Memory B cell (primary cell): ENCODE measurements at regions not wholly inside any gene's neighbourhood (a gene's known extent, or its start where the extent isn't known, plus 50 kb on each side); places are given as distances from the start of the nearest gene placed in this dataset.
"Not testable (repeated sequence)": the region's sequence is repeated elsewhere in the genome, so short reads cannot be mapped to it uniquely, and the experiment has no call there.

Source experiments
- ATAC-seq: fragments of 150-1000 bp; cut with Tn5 transposase; 2 replicates; pipeline ENCODE4 v1.10.0; 2021; ENCODE audit warnings: low read depth, mild to moderate bottlenecking, moderate library complexity
- DNase-seq, 2 donors: peaks; one replicate each; pipeline ENCODE4 v3.0.0; 2022; ENCODE audit warnings: low spot score in 2 of 2
- H3K27ac Mint-ChIP-seq: one replicate; pipeline ENCODE4 v1.8.0; 2022; ENCODE audit warnings: mild to moderate bottlenecking, moderate library complexity, mixed read lengths
- H3K27me3 Mint-ChIP-seq: one replicate; pipeline ENCODE4 v1.8.0; 2022; ENCODE audit warnings: mixed read lengths
- H3K36me3 Mint-ChIP-seq: one replicate; pipeline ENCODE4 v1.8.0; 2022; ENCODE audit warnings: mild to moderate bottlenecking, mixed read lengths
- H3K4me1 Mint-ChIP-seq: one replicate; pipeline ENCODE4 v1.8.0; 2022; ENCODE audit warnings: mixed read lengths
- H3K4me3 Mint-ChIP-seq: one replicate; pipeline ENCODE4 v1.8.0; 2022; ENCODE audit warnings: mild to moderate bottlenecking, moderate library complexity, mixed read lengths
- H3K9me3 Mint-ChIP-seq: one replicate; pipeline ENCODE4 v1.8.0; 2022; ENCODE audit warnings: mixed read lengths

- no peaks in the 10 kb centered on the region for H3K36me3 Mint-ChIP-seq
- H3K27ac Mint-ChIP-seq: no peak overlapping the region
- no peaks in the 10 kb centered on the region for H3K9me3 Mint-ChIP-seq
- no peak overlapping the region for H3K4me3 Mint-ChIP-seq
- ATAC-seq: no peak
- no peaks in the 10 kb centered on the region for H3K27me3 Mint-ChIP-seq
- no peak for DNase-seq
- no peaks in the 10 kb centered on the region for H3K4me1 Mint-ChIP-seq
Measured at GRCh38 chr2:19169134-19169768, 189.2 kb downstream of the OSR1 start.

DNA sequence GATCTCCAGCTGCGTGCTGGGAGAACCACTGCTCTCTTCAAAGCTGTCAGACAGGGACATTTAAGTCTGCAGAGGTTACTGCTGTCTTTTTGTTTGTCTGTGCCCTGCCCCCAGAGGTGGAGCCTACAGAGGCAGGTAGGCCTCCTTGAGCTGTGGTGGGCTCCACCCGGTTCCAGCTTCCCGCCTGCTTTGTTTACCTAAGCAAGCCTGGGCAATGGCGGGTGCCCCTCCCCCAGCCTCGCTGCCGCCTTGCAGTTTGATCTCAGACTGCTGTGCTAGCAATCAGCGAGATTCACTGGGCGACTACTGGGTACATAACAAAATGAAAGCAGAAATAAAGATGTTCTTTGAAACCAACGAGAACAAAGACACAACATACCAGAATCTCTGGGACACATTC, 194.3 kb downstream of the OSR1 start:
- not testable (repeated sequence) for DNase-seq

GRCh38 chr2:19158896-19159295, 199.5 kb downstream of the OSR1 start:
- no peaks in the 10 kb centered on the region for H3K27me3 Mint-ChIP-seq
- H3K27ac Mint-ChIP-seq: no peak overlapping the region
- H3K36me3 Mint-ChIP-seq: no peaks in the 10 kb centered on the region
- ATAC-seq: no peak
- H3K4me3 Mint-ChIP-seq: no peak overlapping the region
- no peak for DNase-seq
- H3K4me1 Mint-ChIP-seq: no peaks in the 10 kb centered on the region
- peaks cover 3% of the 10 kb centered on the region for H3K9me3 Mint-ChIP-seq

More for the DNA sequence above, 194.3 kb downstream of the OSR1 start:
- H3K27me3 Mint-ChIP-seq, H3K27ac Mint-ChIP-seq, H3K9me3 Mint-ChIP-seq, ATAC-seq, H3K36me3 Mint-ChIP-seq, H3K4me3 Mint-ChIP-seq, H3K4me1 Mint-ChIP-seq: not testable (repeated sequence)

DNA sequence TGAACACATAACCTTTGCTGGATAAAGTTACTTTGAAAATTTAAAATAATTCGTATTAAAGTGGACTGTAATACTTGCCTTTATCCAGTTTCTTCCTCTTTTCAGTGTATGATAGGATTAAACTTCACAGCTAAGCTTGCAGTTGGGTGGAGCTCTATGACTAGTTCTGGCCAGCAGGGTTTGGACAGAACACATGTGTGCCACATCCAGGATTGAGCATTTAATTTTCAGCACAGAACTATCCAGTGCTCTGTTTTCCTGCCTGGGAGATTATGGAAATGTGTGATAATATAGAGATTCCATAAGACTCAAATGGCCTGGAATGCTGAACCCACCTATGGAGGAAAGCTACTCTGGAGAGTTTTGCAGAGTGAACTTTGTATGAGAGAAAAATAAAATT, 200.2 kb downstream of the OSR1 start:
- H3K4me1 Mint-ChIP-seq: no peaks in the 10 kb centered on the region
- H3K27ac Mint-ChIP-seq: no peak overlapping the region
- DNase-seq (no peak), ATAC-seq (no peak)
- H3K4me3 Mint-ChIP-seq: no peak overlapping the region
- peaks cover 3% of the 10 kb centered on the region for H3K9me3 Mint-ChIP-seq
- H3K36me3 Mint-ChIP-seq: no peaks in the 10 kb centered on the region
- H3K27me3 Mint-ChIP-seq: no peaks in the 10 kb centered on the region

GRCh38 chr2:19156646-19157045, 201.8 kb downstream of the OSR1 start:
- H3K4me1 Mint-ChIP-seq: no peaks in the 10 kb centered on the region
- no peak overlapping the region for H3K27ac Mint-ChIP-seq
- no peaks in the 10 kb centered on the region for H3K36me3 Mint-ChIP-seq
- H3K9me3 Mint-ChIP-seq: peaks cover 8% of the 10 kb centered on the region
- DNase-seq: no peak
- no peaks in the 10 kb centered on the region for H3K27me3 Mint-ChIP-seq
- no peak overlapping the region for H3K4me3 Mint-ChIP-seq
- ATAC-seq: no peak

GRCh38 chr2:19150726-19151125, 207.7 kb downstream of the OSR1 start:
- ATAC-seq (no peak), DNase-seq (no peak)
- Mint-ChIP-seq H3K9me3 (peaks cover 14% of the 10 kb centered on the region), H3K4me1 (no peaks in the 10 kb centered on the region), H3K27me3 (no peaks in the 10 kb centered on the region), H3K27ac (no peak overlapping the region), H3K36me3 (no peaks in the 10 kb centered on the region), H3K4me3 (no peak overlapping the region)

- no peak overlapping the region for H3K27ac Mint-ChIP-seq
- no peaks in the 10 kb centered on the region for H3K36me3 Mint-ChIP-seq
- DNase-seq (no peak), ATAC-seq (no peak)
- no peak overlapping the region for H3K4me3 Mint-ChIP-seq
- H3K4me1 Mint-ChIP-seq: no peaks in the 10 kb centered on the region
- H3K9me3 Mint-ChIP-seq: peaks cover 11% of the 10 kb centered on the region
- no peaks in the 10 kb centered on the region for H3K27me3 Mint-ChIP-seq
Measured at GRCh38 chr2:19146867-19147266, 211.6 kb downstream of the OSR1 start.

GRCh38 chr2:19141234-19142004, 217.0 kb downstream of the OSR1 start:
- Mint-ChIP-seq H3K4me3 (no peak overlapping the region), H3K27ac (no peak overlapping the region), H3K27me3 (peaks cover 2% of the 10 kb centered on the region), H3K9me3 (no peaks in the 10 kb centered on the region), H3K4me1 (no peaks in the 10 kb centered on the region), H3K36me3 (no peaks in the 10 kb centered on the region)
- ATAC-seq (no peak), DNase-seq (no peak)

DNA sequence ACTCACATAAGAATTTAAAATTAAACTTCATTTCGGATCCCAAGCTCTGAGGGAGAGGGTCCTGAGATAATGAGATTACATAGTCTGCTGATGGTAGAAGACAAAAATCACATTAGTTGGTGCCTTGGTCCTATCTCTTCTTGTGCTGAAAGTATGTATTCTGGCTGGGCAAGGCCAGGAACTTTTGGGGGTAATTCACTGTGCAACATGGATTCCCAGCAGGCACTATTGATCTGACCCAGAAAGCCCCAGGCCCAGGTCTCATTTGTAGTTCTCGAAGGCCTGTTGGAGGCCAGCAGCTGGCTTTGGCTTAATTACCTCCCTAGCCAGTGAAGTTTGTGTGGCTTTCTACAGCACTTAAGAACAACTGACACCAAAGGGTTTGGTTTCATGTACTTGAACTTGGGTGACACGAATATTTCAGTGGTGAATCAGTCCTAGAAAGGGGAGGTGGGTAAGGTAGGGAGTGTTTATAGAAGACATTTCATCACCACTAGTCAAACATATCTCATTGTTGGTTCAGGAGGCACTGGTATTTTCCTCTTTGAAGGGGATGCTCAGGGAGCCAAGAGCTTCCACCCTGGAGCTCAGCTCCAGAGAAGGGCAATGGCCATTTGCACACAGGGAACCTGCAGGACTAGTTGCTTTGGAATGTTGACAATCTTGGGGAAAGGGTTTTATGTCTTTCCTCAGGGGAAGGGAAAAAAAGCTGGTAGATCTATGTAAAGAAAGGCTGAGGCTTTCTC, 217.8 kb downstream of the OSR1 start:
- H3K9me3 Mint-ChIP-seq: no peaks in the 10 kb centered on the region
- H3K27ac Mint-ChIP-seq: no peak overlapping the region
- H3K27me3 Mint-ChIP-seq: peaks cover 2% of the 10 kb centered on the region
- ATAC-seq: no peak
- no peaks in the 10 kb centered on the region for H3K36me3 Mint-ChIP-seq
- no peaks in the 10 kb centered on the region for H3K4me1 Mint-ChIP-seq
- DNase-seq: no peak
- H3K4me3 Mint-ChIP-seq: no peak overlapping the region

GRCh38 chr2:19139386-19139785, 219.0 kb downstream of the OSR1 start:
- no peak for ATAC-seq
- H3K9me3 Mint-ChIP-seq: no peaks in the 10 kb centered on the region
- peaks cover 2% of the 10 kb centered on the region for H3K27me3 Mint-ChIP-seq
- no peaks in the 10 kb centered on the region for H3K4me1 Mint-ChIP-seq
- no peaks in the 10 kb centered on the region for H3K36me3 Mint-ChIP-seq
- H3K4me3 Mint-ChIP-seq: no peak overlapping the region
- no peak for DNase-seq
- no peak overlapping the region for H3K27ac Mint-ChIP-seq

- Mint-ChIP-seq H3K4me3 (no peak overlapping the region), H3K4me1 (no peaks in the 10 kb centered on the region), H3K27me3 (peaks cover 4% of the 10 kb centered on the region), H3K27ac (no peak overlapping the region), H3K36me3 (no peaks in the 10 kb centered on the region), H3K9me3 (peaks cover 1% of the 10 kb centered on the region)
- DNase-seq (no peak), ATAC-seq (no peak)
Measured at GRCh38 chr2:19138264-19138825, 220.1 kb downstream of the OSR1 start.

DNA sequence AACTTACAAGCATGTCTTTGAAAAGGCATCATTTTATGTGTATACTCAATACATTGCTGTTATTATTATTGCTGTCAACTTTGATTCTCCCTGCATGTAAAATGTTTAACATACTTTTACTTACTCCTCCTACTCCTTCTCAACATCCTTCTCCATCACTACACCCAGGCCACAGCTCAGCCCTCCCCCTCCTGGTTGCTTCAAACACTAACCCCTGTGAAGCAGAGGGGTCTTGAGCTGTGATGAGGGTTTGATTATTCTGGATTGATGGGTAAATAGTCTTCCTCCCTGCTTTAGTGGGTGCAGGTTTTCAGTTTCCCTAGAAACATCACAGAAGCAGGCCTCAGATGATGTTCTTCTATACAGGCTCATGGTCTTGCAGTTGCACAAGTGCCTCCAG, 221.0 kb downstream of the OSR1 start:
- no peaks in the 10 kb centered on the region for H3K36me3 Mint-ChIP-seq
- H3K4me1 Mint-ChIP-seq: no peaks in the 10 kb centered on the region
- H3K27ac Mint-ChIP-seq: no peak overlapping the region
- peaks cover 1% of the 10 kb centered on the region for H3K9me3 Mint-ChIP-seq
- DNase-seq (no peak), ATAC-seq (no peak)
- peaks cover 4% of the 10 kb centered on the region for H3K27me3 Mint-ChIP-seq
- no peak overlapping the region for H3K4me3 Mint-ChIP-seq

GRCh38 chr2:19132967-19133366, 225.5 kb downstream of the OSR1 start:
- DNase-seq: no peak
- H3K27ac Mint-ChIP-seq: no peak overlapping the region
- no peaks in the 10 kb centered on the region for H3K36me3 Mint-ChIP-seq
- H3K4me3 Mint-ChIP-seq: no peak overlapping the region
- H3K9me3 Mint-ChIP-seq: peaks cover 1% of the 10 kb centered on the region
- peaks cover 4% of the 10 kb centered on the region for H3K27me3 Mint-ChIP-seq
- H3K4me1 Mint-ChIP-seq: no peaks in the 10 kb centered on the region
- no peak for ATAC-seq

DNA sequence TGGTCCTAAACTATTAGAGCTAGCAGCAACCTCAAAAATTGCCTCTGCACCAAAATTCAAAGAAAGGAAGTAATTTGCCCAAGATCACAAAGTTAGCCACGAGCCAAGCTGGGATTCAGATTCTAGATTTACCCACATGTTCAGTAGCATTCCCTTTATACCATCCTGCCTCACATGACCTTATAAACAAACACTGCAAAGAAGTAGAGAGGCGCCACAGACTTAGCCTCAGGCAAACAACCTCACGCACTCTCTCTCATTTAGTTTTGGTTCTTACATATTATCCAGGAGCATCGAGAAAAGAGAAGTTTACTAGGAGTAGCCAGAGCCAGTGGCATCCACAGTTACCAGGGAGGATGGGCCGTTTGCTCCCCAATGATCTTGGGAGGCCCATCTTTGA, 226.6 kb downstream of the OSR1 start:
- Mint-ChIP-seq H3K36me3 (no peaks in the 10 kb centered on the region), H3K4me1 (no peaks in the 10 kb centered on the region), H3K9me3 (peaks cover 1% of the 10 kb centered on the region), H3K27me3 (peaks cover 2% of the 10 kb centered on the region), H3K4me3 (no peak overlapping the region), H3K27ac (no peak overlapping the region)
- no peak for DNase-seq
- ATAC-seq: no peak
